HG02884 (cell line): ENCODE measurements at regions not wholly inside any gene's neighbourhood (a gene's known extent, or its start where the extent isn't known, plus 50 kb on each side); places are given as distances from the start of the nearest gene placed in this dataset.

Source experiments
- ATAC-seq: cut with Tn5 transposase; IDR thresholded peaks from one replicate; pipeline ENCODE4 v1.9.1; 2021; ENCODE audit warnings: mild to moderate bottlenecking, moderate library complexity; ENCODE audit not compliant: unreplicated experiment

DNA sequence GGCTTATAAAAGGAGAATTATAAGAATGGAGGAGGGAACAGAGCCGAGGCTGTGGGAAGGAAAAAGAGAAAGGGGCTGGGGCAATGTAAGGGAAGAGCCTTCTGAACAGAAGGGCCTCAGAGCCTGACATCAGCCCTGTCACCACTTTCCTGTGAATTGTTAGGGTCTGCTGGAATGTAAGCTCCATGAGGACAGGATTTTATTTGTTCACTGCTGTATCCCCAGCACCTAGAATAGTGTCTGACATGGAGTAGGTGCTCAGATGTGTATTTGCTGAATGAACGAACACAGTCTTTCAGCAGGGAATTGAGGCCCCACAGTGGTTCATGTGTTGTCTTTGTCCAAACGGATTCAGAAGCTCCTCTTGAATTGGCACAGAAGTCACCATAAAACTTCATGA, 251.5 kb downstream of the OPA1 start:
- ATAC-seq: no peak

DNA sequence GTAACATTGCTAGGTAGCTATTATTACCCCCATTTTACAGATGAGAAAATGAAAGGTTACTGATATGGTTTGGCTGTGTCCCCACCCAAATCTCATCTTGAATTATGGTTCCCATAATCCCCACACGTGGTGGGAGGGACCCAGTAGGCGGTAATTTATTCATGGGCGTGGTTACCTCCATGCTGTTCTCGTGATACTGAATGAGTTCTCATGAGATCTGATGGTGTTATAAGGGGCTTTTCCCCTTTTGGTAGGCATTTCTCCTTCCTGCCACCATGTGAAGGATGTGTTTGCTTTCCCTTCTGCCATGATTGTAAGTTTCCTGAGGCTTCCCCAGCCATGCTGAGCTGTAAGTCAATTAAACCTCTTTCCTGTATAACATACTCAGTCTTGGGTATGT, 252.1 kb downstream of the OPA1 start:
- no peak for ATAC-seq

DNA sequence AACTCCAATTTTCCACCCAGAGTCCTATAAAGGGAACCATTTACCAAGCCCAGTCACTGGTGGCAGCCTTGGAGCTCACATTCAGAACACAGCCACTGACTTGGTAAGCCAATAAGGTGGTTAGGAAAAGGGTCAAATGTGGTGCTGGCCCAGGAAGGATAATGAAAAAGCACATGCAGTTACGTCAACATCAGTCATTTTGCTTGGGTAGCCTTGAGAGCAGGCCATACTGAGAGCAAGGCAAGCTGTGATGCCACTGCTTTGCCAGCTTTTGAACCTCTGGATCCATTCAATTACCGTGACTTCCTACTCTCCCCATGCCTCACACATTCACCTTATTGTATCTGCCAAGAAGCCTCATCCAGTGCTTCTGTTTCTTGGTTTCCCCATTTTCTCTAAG, 253.6 kb downstream of the OPA1 start:
- no peak for ATAC-seq

DNA sequence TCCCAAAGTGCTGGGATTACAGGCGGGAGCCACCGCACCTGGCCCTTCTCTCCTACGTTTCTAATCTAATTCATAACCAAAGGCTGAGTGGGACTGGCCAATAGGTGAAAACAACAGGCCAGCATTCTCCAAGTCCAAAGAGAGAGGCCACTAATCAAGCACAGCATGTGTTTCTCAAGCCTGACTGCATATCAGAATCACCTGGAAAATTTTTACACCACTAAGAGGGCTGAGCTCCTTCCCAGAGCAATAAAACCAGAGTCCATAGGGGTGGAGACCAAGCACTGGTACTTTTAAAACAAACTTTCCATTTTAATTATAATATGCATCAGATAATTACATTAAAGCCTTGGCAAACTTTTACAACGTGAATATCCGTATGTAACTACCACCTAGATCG, 254.4 kb downstream of the OPA1 start:
- no peak for ATAC-seq

DNA sequence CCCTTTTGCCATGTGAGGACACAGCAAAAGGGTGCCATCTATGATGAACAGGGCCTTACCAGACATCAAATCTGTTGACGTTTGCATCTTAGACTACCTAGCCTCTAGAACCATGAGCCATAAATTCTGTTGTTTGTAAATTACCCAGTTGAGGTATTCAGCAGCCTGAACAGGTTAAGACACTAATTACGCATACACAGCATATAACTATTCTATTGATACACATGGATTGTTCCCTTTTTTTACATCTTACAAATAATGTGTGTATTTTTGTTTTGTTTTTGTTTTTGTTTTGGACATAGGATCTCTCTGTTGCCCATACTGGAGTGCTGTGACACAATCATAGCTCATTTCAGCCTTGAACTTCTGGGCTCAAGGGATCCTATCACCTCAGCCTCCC, 255.5 kb downstream of the OPA1 start:
- no peak for ATAC-seq

DNA sequence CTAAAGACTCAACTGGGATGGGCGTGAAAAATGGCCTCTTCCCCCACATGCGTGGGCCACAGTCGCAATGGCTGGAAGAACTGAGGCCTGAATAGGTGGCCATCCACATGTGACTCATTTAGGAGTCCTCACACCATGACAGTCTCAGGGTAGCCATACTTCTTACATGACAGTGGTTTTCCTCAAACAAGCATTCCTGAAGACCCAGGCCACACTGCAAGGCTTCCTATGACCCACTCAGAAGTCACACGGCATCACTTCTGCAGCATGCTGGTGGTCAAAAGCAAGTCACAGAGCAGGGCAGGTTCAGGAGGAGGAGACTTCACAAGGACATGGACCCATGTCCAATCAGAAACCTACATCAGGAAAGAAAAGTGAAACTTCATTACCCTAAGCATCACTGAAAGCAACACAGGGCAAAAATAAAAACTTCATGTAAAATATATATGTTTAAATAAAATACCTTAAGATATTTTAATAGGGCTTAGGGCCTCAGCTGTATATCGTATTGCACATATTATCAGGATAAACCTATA, 257.1 kb downstream of the OPA1 start:
- no peak for ATAC-seq

DNA sequence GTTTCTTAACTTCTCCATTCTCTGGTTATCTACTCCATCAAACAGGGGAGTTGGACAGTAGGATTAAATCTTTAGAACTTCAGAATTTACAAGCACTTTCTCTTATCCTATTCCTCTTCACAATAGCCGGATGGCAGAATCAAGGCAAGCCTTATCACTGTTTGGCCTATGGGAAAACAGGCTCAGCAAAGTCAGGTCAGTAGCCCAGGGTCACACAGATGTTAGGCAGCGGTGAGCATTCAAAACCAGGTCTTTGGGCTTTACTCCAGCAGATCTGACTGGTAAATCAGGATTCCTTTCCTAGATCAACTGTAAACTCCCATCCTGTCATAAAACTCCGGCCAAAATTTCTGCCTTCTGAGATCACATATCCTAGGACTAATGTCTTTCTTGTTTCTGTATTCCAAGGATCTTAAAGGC, 258.4 kb downstream of the OPA1 start:
- ATAC-seq: no peak

DNA sequence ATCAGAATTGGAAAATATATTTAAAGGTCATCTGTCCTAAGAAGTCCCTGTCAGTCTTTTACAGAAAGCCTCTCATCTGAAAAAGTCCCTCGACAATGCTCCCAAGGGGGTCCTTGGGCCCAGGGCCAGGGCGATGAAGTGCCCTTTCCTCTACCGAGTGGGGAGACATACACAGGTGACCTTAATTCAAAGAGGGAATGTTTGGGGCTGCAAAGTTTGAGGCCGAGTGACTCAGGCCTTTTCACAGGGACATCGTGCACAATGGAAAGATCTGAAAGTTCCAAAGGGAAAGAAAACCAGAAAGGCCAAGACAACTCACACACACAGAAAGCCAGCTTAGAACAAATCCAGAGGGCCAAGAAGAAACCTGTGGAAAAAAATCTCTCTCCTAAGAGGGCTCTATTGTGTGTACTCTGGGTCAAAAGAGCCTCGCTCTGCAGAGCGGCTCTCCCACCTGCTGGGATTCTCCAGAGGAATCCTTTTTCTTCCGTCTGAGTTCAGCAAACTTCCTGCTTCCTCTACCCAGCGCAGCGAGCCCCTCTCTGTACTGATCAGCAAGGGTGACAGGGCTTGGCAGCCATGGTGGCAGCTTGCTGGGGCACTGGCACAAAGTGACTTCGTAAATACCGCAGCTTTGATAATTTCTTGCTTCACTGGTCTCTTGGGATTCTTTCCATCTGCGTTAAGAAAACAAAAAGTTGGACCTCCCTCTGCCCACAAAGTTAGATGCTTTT, 259.1 kb downstream of the OPA1 start:
- no peak for ATAC-seq

DNA sequence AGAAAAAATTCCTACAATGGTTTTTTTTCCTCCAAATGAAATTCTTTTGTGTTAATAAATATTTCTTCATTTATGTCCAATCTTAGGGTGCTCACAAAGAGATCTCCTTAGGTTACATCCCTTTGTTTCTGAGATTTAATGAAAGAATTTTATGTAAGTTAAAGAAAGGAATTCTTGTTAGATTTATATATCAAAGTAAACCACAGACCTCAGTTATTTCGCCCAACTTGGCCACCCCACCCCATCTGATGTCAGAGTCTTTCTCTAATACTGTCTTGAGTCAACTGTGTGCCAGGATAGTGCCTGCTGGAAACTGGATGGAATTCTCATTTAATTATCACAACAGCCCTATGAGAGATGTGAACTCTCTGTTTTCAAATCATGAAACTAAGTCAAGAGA, 259.9 kb downstream of the OPA1 start:
- no peak for ATAC-seq

DNA sequence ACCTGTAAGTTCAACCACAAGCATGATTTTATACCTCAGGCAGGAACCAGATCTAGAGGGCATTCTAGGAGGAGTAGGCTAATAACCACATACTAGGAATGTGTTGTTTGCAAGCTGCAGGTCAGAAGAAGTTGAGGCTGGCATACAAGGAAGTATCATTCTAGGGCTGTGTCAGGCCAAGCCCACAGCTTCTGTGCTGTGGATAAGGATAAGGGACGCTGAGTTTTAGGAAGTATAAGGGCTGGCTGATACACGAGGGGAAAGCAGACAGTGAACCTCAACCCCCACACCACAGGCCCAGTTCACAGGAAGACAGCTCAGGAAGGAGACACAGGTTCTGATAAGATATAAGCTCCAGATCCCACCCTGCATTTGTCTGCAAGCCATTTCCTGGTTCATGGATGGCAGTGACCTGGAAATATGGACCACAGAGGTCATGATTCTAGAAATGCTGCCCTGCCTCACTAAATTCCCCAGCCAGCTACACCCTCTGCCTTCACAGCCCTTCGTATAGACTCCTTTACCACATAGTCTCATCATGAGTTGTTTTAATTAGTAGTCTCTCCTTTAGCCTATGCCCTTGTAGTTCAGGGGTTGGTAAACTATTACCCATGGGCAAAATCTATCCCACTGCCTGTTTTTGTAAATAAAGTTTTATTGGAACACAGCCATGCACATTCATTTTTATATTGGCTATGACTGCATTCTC, 260.7 kb downstream of the OPA1 start:
- no peak for ATAC-seq

DNA sequence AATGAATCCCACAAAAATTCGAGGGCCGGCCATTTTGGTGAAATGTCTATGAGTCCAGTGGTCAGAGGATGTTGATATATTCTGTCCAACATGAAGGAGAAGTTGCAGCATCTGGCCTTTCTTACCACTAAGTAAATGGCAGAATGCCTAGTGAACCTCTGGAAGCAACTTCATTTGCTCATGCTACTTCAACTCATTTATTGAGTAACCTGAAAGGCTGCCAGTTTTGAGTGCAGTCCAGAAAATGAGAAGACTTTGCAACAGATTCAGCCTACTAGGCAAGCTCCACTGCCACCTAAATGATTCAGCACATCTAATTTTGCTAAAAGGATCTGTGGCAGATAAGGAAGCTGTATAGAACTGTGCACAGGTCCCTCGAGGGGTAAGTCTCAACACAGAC, 265.0 kb downstream of the OPA1 start:
- ATAC-seq: no peak

DNA sequence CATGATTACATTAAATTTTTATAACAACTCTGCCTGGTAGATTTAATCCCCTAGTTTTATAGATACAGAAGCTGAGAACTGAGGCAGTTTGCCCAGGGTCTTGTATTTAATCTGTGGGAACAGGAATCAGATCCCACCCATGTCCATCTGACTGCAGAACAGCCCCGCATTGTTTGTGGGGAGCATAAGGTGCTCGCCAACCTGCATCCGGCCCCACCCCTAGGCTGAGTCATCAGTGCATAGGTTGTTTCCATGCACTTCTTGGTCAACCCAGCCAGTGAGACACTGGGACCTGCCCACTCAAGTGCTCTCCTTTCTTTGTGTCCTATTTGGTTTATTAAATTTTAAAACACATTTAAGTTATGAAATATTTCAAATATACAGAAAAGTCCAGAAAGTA, 266.2 kb downstream of the OPA1 start:
- no peak for ATAC-seq

DNA sequence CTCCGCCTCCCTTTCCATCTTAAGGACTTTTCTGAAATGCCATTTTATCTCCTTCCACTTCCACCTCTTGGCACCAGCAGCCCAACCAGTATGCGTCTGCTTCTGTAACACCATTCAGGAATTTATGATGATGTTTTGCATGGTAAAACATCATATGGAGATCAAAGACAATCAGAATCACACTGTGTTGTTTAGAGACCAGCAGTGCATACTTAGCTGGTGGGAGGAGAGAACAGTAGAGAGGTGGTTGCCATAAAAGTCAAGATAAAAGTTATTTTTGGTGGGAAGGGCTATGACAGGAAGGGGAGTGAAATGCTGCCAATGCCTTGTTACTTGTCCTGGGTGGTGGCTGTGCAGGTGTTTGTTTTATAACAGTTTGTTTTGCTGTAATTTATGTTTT, 268.0 kb downstream of the OPA1 start:
- no peak for ATAC-seq

DNA sequence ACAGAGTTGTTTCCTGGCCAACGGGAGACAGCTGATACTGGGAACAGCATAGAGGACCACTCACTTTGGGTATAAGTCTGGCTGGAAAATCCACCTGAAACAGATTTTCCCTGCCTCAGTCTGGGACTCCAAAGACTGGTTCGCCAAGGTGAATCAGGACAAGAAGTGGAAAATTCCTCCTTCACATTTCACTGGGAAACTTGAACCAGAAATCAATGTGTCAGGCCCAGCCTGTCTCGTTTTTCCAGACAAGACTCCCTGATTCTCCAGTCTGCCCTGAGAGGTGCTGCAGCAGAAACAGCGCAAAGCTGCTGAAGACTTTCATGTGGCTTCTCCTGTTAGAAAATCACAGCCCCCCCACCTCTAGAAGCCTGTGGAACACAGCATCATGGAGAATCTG, 269.8 kb downstream of the OPA1 start:
- ATAC-seq: no peak

DNA sequence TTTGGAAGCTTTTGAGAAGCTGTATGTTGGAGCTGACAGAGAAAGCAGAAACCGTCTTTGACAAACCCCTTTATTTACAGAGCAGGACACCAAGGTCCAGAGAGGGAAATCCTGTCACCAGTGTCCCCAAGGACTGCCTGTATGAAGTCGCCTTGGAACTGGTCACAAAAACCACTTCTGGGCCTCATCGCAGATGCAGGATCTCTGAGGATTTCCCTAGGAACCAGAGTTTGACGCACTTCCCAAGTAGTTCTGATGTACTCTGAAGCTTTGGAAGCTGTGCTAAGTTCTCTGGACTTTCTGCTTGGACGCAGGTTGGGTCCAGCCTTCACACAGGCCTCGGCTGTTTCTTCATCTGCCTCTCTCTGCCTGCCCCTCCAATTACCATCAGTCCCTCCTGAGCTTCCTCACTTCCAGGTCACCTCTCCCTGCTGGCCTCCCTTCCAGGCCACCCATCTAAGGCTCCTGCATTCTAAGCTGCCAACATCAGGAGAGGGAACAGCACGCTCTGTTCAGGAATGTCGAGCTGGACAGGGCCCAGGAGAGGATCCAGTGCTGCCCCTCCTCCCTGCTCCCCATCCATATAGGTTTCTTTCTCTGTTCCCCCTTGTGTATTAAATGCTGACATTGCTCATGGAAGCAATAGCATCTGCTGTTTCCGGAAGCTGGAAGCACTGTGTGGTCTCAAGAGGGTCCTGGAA, 270.8 kb downstream of the OPA1 start:
- no peak for ATAC-seq

DNA sequence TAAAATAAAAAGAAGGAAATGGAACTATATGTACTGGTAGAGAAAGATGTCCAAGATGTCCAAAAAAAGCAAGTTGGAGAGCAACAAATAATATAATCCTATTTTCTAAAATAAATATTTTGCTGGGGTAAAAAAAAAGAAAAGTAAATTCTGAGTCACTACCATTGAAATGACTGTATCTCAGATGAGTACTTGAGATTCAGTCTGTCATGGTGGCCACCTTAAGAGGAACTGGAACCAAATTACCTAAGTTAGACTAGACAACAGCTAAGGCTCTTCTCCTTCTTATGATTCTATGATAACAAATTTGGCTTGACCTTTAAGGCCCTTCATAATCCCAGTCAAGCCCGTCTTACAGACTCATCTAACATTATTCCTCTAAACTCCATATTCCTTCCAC, 270.6 kb upstream of the HES1 start:
- peak; percentile 93 for ATAC-seq

DNA sequence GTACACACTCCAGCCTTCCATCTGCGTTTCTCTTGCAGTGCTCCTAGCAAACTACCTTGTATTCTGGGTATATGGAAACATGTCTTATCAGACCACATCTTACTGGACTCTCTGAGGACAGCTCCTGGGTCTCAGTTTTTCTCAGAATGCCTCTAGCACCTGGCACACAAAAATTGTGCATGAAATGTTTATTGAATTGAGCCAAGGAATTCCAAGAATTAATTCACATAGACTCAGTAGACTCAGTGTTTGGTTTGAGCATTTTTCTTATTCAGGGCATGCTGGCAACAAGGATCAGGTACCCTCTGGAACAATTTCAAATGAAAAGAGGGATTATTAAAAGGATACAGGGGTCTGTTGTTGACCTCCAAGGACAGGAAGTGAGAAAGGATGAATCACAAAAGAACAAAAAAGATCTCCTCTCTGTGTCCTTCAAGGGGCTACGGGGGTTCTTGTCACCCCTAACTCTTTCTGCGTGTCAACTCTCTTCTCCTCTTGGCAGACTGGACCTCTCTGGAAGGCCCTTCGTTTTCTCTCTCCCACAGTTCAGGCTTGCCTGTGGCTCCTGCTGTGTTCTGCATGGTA, 270.0 kb upstream of the HES1 start:
- ATAC-seq: no peak

DNA sequence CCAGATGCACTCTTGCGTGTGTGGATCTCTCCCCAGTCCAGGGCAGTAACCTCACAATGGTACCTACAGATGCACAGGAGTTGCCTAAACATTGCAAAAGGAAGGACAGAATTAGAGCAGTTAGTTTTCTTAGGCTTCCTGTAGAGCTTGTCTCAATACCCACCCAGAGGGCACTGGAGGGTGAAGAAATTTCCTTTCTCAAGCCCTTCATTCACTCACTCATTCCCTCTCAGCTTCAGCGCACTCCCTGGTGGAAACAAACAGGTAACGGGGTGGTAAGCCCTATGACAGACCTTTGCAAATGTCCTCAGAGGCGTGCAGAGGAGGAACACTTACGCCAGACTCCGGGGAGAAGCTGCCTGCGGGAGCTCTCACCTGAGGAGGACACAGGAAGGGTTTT, 267.4 kb upstream of the HES1 start:
- no peak for ATAC-seq

DNA sequence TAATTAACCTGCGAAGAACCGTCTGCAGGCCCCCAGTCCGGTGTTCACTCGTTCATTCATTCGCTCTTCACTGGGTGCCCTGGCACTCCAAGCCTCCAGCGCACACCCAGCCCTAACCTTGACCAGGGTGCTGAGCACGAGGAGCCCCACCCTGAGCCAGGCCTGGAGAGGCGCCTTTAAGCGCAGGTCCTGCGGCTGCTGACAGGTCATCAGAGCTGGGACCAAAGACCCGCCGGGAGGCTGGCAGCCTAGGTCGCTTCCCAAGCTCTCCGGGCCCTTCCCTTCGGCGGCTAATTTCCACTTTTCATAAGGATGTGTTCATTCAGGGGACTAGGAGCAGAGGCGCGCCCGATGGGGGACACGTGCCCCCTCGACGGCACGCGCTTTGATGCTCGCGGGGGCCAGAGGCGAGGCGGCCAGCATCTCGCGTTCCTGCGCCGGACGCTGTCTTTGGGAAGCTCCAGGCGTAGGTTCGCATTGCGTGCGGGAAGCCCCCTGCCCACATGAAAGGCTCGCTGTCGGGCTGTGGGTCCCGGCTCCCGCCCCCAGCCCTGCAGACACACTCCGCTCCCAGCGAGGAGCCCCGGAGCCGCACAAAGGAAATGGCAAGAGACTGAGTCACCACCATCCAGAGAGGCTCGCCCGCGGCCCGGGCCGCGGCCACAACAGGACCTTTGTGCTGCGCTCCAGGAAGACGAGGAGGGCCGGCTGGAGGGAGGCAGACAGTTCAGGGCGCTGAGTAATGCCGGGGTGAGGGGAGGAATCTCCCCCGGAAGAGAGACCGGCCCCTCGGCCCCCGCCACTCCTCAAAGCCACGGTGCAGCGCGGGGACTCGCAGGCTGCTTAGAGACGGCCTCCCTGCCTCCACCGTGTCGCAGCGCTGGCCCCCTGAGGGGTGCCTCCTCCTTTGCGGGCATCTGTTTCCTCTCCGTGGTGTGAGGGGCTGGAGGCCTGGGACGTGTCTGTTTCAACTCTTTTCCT, 266.4 kb upstream of the HES1 start:
- ATAC-seq: no peak
